ENCODE measurements at regions not wholly inside any gene's neighbourhood (a gene's known extent, or its start where the extent isn't known, plus 50 kb on each side); places are given as distances from the start of the nearest gene placed in this dataset.

GRCh38 chr3:178451799-178452198 is 84.4 kb upstream of the KCNMB2 start:
- intact Hi-C loops (cut with DNase I; ENCODE audit: low total_unique reads) = no loop called here
- Histone ChIP-seq H3K27me3 (replicated peaks in 1 of 7) (no peaks in the 10 kb centered on the region), H3K9me3 (no peaks in the 10 kb centered on the region), H3K27ac (no peak overlapping the region), H3K4me3 (no peak overlapping the region), H3K36me3 (no peaks in the 10 kb centered on the region), H3K4me1 (peaks cover 0 to 2% (median 0%) of the 10 kb centered on the region in 6 donors)
- no peak for DNase-seq
- TF ChIP-seq, protein P1, sequence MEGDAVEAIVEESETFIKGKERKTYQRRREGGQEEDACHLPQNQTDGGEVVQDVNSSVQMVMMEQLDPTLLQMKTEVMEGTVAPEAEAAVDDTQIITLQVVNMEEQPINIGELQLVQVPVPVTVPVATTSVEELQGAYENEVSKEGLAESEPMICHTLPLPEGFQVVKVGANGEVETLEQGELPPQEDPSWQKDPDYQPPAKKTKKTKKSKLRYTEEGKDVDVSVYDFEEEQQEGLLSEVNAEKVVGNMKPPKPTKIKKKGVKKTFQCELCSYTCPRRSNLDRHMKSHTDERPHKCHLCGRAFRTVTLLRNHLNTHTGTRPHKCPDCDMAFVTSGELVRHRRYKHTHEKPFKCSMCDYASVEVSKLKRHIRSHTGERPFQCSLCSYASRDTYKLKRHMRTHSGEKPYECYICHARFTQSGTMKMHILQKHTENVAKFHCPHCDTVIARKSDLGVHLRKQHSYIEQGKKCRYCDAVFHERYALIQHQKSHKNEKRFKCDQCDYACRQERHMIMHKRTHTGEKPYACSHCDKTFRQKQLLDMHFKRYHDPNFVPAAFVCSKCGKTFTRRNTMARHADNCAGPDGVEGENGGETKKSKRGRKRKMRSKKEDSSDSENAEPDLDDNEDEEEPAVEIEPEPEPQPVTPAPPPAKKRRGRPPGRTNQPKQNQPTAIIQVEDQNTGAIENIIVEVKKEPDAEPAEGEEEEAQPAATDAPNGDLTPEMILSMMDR (IDR thresholded peaks at IDR 0.05 in 8 of 11, conservative IDR thresholded peaks at IDR 0.05 in 3 of 11) = no peak
- no peak for TF ChIP-seq POLR2AphosphoS5 (IDR thresholded peaks at IDR 0.05)
- no peak for TF ChIP-seq POLR2A (IDR thresholded peaks at IDR 0.05)

GRCh38 chr3:178454726-178455125 is 81.5 kb upstream of the KCNMB2 start:
- H3K27ac ChIP-seq = no peak overlapping the region
- H3K36me3 ChIP-seq = no peaks in the 10 kb centered on the region
- H3K4me3 ChIP-seq = no peak overlapping the region
- TF ChIP-seq POLR2A (IDR thresholded peaks at IDR 0.05) = no peak
- TF ChIP-seq, protein P1 (IDR thresholded peaks at IDR 0.05 in 8 of 11, conservative IDR thresholded peaks at IDR 0.05 in 3 of 11) = no peak
- no peak for TF ChIP-seq POLR2AphosphoS5 (IDR thresholded peaks at IDR 0.05)
- peaks cover 0 to 3% (median 0%) of the 10 kb centered on the region in 6 donors for H3K4me1 ChIP-seq
- no peaks in the 10 kb centered on the region for H3K9me3 ChIP-seq
- 70 to 85% (median 76%) methylated on average over 4 of the region's 4 CpGs for WGBS, 5 donors
- no peak for DNase-seq
- H3K27me3 ChIP-seq (replicated peaks in 1 of 7) = no peaks in the 10 kb centered on the region
- intact Hi-C loops (cut with DNase I; ENCODE audit: low total_unique reads) = no loop called here

- no peak for TF ChIP-seq POLR2A (IDR thresholded peaks at IDR 0.05)
- TF ChIP-seq, protein P1 (IDR thresholded peaks at IDR 0.05 in 8 of 11, conservative IDR thresholded peaks at IDR 0.05 in 3 of 11) = no peak
- no peak for TF ChIP-seq POLR2AphosphoS5 (IDR thresholded peaks at IDR 0.05)
- H3K4me1 ChIP-seq = peaks cover 0 to 3% (median 0%) of the 10 kb centered on the region in 6 donors
- 52 to 86% (median 79%) methylated on average over 1 of the region's 1 CpG for WGBS, 5 donors
- intact Hi-C loops (cut with DNase I; ENCODE audit: low total_unique reads) = no loop called here
- H3K27me3 ChIP-seq (replicated peaks in 1 of 7) = no peaks in the 10 kb centered on the region
- no peaks in the 10 kb centered on the region for H3K9me3 ChIP-seq
- H3K27ac ChIP-seq = no peak overlapping the region
- no peak for DNase-seq
- H3K4me3 ChIP-seq = no peak overlapping the region
- no peaks in the 10 kb centered on the region for H3K36me3 ChIP-seq
Observed at GRCh38 chr3:178455226-178455625, 81.0 kb upstream of the KCNMB2 start.

DNA sequence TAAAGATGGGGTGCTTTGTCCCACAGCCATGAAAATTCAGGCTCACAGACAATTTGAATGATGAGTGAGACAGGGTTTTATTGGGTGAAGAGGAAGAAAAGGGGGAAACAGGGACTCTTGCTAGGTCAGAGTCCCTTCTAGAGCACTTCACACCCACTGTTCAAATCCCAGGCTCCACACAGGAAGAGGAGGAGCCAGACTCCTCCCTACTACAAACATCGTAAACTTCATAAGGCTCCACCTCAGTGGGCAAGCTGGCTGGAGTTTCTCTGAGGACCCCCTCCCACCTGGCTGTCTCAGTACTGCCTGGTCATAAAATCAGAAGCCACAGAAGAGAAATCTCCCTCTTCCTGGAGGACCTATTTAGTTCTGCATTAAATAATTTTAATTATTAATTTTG is 80.3 kb upstream of the KCNMB2 start:
- Histone ChIP-seq H3K9me3 (no peaks in the 10 kb centered on the region), H3K4me1 (peaks cover 0 to 3% (median 0%) of the 10 kb centered on the region in 6 donors), H3K27me3 (replicated peaks in 1 of 7) (no peaks in the 10 kb centered on the region), H3K36me3 (no peaks in the 10 kb centered on the region), H3K4me3 (no peak overlapping the region), H3K27ac (no peak overlapping the region)
- intact Hi-C loops (cut with DNase I; ENCODE audit: low total_unique reads) = no loop called here
- WGBS, 5 donors = 48 to 75% (median 63%) methylated on average over 1 of the region's 1 CpG
- no peak for DNase-seq
- no peak for TF ChIP-seq POLR2A (IDR thresholded peaks at IDR 0.05)
- no peak for TF ChIP-seq POLR2AphosphoS5 (IDR thresholded peaks at IDR 0.05)
- TF ChIP-seq, protein P1 (IDR thresholded peaks at IDR 0.05 in 8 of 11, conservative IDR thresholded peaks at IDR 0.05 in 3 of 11) = no peak

Measured in spleen (tissue), 11 donors.